ENCODE measurements at regions not wholly inside any gene's neighbourhood (a gene's known extent, or its start where the extent isn't known, plus 50 kb on each side); places are given as distances from the start of the nearest gene placed in this dataset.

DNA sequence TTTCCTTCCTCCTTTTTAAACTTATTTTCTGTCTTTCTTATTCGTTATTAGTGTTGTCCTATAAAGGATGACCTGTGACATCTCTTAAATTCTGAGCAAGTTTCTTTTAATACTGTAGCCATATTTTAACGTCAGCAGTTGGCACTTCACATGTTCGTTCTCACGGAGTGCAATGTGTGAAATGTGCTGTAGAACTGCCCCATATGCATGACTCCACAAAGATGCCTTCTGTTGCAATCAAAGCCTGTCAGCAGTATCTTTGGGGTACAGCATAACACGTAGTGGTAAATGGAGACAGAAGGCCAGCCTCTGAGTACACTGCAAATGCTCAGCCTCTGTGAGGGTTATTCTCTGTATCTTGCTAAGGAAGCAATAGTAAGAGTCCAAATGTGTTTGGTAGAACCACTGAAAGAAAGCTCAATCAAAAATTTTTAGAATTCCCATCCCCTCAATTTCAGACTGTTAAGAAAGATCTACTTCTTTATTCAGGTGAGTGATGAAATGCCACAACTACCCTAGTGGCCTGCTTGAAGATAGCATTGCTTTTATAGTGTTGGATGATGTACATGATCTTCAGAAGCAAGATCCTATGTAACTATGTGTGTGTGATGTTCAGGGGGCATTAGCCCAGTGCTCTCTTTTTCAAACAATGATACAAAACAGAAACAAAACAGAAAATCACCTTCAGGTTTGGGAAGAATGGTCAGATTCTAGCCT is 277.7 kb downstream of the TMEM167A start:
- TF ChIP-seq EP300 (IDR thresholded peaks at IDR 0.05) (no peak), CBX8 (IDR thresholded peaks at IDR 0.05) (no peak), JUN (IDR thresholded peaks at IDR 0.05) (no peak), GATA3 (IDR thresholded peaks at IDR 0.05; ENCODE audit: borderline replicate concordance) (no peak)
- TF ChIP-seq, protein P1, sequence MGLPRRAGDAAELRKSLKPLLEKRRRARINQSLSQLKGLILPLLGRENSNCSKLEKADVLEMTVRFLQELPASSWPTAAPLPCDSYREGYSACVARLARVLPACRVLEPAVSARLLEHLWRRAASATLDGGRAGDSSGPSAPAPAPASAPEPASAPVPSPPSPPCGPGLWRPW (IDR thresholded peaks at IDR 0.05) = no peak
- Histone ChIP-seq H3K4me2 (no peak overlapping the region), H3K4me3 (no peak overlapping the region), H3K27ac (no peak overlapping the region), H3K9me3 (no peaks in the 10 kb centered on the region), H3K4me1 (no peaks in the 10 kb centered on the region)
- 46% methylated on average over 5 of the region's 5 CpGs for WGBS (ENCODE audit: missing lambda C conversion rate)
- POLR2A ChIA-PET = no interaction called here
- FAIRE-seq (no peak), DNase-seq (ENCODE audit: low read depth in 1 of 2, low spot score in 1 of 2) (no peak), ATAC-seq (peak in 1 of 2 experiments; percentile 45; a peak in 1 of 6 replicates)
- CTCF ChIA-PET = no interaction called here

DNA sequence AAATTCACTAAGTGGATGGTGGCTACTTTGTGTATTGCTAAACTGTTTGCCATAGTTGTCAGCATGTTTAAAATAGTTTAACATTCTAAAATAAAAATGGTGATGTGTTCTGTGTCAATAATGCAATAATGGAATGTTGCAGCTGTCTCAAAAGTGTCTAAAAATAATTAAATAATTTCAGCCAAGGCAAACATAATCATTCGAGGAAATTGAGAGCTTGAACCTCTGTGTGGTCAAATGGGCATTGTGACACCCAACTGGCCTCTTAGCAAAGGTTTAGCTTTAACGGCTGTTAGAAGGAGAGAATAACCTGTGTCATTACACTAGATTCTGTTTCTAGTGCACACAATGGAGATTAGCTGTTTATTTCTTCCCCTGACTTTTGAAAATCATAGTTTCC is 278.5 kb downstream of the TMEM167A start:
- FAIRE-seq (no peak), DNase-seq (ENCODE audit: low read depth in 1 of 2, low spot score in 1 of 2) (no peak), ATAC-seq (no peak)
- H3K4me2 ChIP-seq = no peak overlapping the region
- H3K4me3 ChIP-seq = no peak overlapping the region
- ChIA-PET CTCF (no interaction called here), POLR2A (no interaction called here)
- WGBS (ENCODE audit: missing lambda C conversion rate) = 30% methylated on average over 2 of the region's 2 CpGs
- TF ChIP-seq, protein P2, sequence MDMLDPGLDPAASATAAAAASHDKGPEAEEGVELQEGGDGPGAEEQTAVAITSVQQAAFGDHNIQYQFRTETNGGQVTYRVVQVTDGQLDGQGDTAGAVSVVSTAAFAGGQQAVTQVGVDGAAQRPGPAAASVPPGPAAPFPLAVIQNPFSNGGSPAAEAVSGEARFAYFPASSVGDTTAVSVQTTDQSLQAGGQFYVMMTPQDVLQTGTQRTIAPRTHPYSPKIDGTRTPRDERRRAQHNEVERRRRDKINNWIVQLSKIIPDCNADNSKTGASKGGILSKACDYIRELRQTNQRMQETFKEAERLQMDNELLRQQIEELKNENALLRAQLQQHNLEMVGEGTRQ (IDR thresholded peaks at IDR 0.05) = no peak
- TF ChIP-seq, protein P3, sequence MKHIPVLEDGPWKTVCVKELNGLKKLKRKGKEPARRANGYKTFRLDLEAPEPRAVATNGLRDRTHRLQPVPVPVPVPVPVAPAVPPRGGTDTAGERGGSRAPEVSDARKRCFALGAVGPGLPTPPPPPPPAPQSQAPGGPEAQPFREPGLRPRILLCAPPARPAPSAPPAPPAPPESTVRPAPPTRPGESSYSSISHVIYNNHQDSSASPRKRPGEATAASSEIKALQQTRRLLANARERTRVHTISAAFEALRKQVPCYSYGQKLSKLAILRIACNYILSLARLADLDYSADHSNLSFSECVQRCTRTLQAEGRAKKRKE (CRISPR knock-in tag; IDR thresholded peaks at IDR 0.05; ENCODE audit: low read depth) = no peak
- TF ChIP-seq FOSB (CRISPR knock-in tag; IDR thresholded peaks at IDR 0.05) = no peak
- no peak for TF ChIP-seq HDAC2 (IDR thresholded peaks at IDR 0.05)
- no peak for TF ChIP-seq ZFP36 (IDR thresholded peaks at IDR 0.05; ENCODE audit: borderline replicate concordance, partially characterized antibody)
- TF ChIP-seq HOXA7 (CRISPR knock-in tag; IDR thresholded peaks at IDR 0.05) = no peak
- TF ChIP-seq, protein P4, sequence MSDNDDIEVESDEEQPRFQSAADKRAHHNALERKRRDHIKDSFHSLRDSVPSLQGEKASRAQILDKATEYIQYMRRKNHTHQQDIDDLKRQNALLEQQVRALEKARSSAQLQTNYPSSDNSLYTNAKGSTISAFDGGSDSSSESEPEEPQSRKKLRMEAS (IDR thresholded peaks at IDR 0.05) = no peak
- H3K4me1 ChIP-seq = no peaks in the 10 kb centered on the region
- H3K27ac ChIP-seq = no peak overlapping the region
- no peaks in the 10 kb centered on the region for H3K9me3 ChIP-seq

DNA sequence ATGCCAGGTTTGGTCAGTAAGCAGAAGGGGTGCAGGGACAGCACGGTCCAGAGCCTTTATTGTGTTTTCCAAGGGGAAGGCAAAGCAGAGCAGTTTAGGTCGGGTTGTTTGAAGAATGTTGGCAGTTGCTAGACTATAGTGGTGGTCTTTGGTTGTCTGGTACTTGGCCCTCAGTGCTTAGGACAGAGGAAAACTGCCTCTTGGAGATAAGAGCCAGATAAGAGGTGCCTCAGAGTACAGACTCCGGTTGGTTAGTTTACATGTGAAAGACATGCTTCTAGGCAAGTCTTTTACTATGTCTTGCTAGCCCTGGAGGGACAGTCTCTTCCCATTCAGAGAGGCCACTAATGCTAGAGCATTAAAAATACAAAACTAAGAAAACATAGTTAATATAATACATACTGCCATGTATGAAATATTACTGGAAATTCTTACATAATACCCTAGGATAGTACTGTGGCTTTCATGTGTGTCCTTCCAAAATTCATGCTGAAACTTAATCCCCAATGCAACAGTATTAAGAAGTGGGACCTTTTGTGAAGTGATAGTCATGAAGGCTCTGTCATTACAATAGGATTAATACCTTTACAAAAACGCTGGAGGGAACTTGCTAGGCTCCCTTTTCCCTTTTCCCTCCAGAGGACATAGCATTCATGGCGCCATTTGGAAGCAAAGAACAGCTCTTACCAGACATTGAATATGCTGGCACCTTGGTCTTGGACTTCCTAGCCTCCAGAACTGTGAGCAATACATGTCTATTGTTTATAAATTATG is 280.4 kb downstream of the TMEM167A start:
- POLR2A ChIA-PET = no interaction called here

More for the DNA sequence above, 280.4 kb downstream of the TMEM167A start:
- Histone ChIP-seq H3K4me3 (no peak overlapping the region), H3K9me3 (no peaks in the 10 kb centered on the region), H3K4me1 (no peaks in the 10 kb centered on the region), H3K27ac (no peak overlapping the region), H3K4me2 (no peak overlapping the region)
- ATAC-seq (no peak), FAIRE-seq (no peak), DNase-seq (ENCODE audit: low read depth in 1 of 2, low spot score in 1 of 2) (no peak)
- TF ChIP-seq, protein P5, sequence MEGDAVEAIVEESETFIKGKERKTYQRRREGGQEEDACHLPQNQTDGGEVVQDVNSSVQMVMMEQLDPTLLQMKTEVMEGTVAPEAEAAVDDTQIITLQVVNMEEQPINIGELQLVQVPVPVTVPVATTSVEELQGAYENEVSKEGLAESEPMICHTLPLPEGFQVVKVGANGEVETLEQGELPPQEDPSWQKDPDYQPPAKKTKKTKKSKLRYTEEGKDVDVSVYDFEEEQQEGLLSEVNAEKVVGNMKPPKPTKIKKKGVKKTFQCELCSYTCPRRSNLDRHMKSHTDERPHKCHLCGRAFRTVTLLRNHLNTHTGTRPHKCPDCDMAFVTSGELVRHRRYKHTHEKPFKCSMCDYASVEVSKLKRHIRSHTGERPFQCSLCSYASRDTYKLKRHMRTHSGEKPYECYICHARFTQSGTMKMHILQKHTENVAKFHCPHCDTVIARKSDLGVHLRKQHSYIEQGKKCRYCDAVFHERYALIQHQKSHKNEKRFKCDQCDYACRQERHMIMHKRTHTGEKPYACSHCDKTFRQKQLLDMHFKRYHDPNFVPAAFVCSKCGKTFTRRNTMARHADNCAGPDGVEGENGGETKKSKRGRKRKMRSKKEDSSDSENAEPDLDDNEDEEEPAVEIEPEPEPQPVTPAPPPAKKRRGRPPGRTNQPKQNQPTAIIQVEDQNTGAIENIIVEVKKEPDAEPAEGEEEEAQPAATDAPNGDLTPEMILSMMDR (IDR thresholded peaks at IDR 0.05) = no peak
- TF ChIP-seq, protein P6, sequence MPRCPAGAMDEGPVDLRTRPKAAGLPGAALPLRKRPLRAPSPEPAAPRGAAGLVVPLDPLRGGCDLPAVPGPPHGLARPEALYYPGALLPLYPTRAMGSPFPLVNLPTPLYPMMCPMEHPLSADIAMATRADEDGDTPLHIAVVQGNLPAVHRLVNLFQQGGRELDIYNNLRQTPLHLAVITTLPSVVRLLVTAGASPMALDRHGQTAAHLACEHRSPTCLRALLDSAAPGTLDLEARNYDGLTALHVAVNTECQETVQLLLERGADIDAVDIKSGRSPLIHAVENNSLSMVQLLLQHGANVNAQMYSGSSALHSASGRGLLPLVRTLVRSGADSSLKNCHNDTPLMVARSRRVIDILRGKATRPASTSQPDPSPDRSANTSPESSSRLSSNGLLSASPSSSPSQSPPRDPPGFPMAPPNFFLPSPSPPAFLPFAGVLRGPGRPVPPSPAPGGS (IDR thresholded peaks at IDR 0.05) = no peak
- TF ChIP-seq, protein P7, sequence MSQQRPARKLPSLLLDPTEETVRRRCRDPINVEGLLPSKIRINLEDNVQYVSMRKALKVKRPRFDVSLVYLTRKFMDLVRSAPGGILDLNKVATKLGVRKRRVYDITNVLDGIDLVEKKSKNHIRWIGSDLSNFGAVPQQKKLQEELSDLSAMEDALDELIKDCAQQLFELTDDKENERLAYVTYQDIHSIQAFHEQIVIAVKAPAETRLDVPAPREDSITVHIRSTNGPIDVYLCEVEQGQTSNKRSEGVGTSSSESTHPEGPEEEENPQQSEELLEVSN (IDR thresholded peaks at IDR 0.05; ENCODE audit: borderline replicate concordance, low read depth) = no peak
- CTCF ChIA-PET = no interaction called here
- 12% methylated on average over 5 of the region's 5 CpGs for WGBS (ENCODE audit: missing lambda C conversion rate)
